ENCODE measurements at regions not wholly inside any gene's neighbourhood (a gene's known extent, or its start where the extent isn't known, plus 50 kb on each side); places are given as distances from the start of the nearest gene placed in this dataset.
A peak's percentile ranks its signal among the peaks of the same experiment; 100 is the strongest.

GRCh38 chr11:70775386-70776075 lies 377.2 kb downstream of the CTTN start:
- DNase-seq = no peak

GRCh38 chr11:70776914-70777532 lies 378.7 kb downstream of the CTTN start:
- DNase-seq = no peak

- no peak for DNase-seq
Measured at GRCh38 chr11:70778883-70779282, 380.6 kb downstream of the CTTN start.

GRCh38 chr11:70779433-70780245 lies 381.3 kb downstream of the CTTN start:
- no peak for DNase-seq

- DNase-seq = no peak
Measured at GRCh38 chr11:70780246-70780535, 381.9 kb downstream of the CTTN start.

GRCh38 chr11:70782401-70782913 lies 384.1 kb downstream of the CTTN start:
- no peak for DNase-seq

GRCh38 chr11:70783356-70783755 lies 385.0 kb downstream of the CTTN start:
- DNase-seq = peak; percentile 19

GRCh38 chr11:70783821-70784220 lies 385.5 kb downstream of the CTTN start:
- no peak for DNase-seq

- no peak for DNase-seq
Measured at GRCh38 chr11:70785372-70785771, 387.0 kb downstream of the CTTN start.

GRCh38 chr11:70786021-70786665 lies 387.8 kb downstream of the CTTN start:
- no peak for DNase-seq

- DNase-seq = no peak
Measured at GRCh38 chr11:70788248-70789022, 390.1 kb downstream of the CTTN start.

- no peak for DNase-seq
Measured at GRCh38 chr11:70790671-70791300, 392.5 kb downstream of the CTTN start.

GRCh38 chr11:70796648-70797227 lies 398.4 kb downstream of the CTTN start:
- no peak for DNase-seq

- DNase-seq = no peak
Measured at GRCh38 chr11:70798296-70798695, 400.0 kb downstream of the CTTN start.

- no peak for DNase-seq
Measured at GRCh38 chr11:70799386-70799785, 401.1 kb downstream of the CTTN start.

GRCh38 chr11:70802185-70802584 lies 403.9 kb downstream of the CTTN start:
- DNase-seq = no peak

GRCh38 chr11:70804139-70804837 lies 406.0 kb downstream of the CTTN start:
- DNase-seq = no peak

GRCh38 chr11:70805243-70805642 lies 406.9 kb downstream of the CTTN start:
- no peak for DNase-seq

- DNase-seq = no peak
Measured at GRCh38 chr11:70805971-70806370, 407.6 kb downstream of the CTTN start.

GRCh38 chr11:70806461-70807194 lies 408.3 kb downstream of the CTTN start:
- DNase-seq = no peak
